Pulmonary artery endothelial cell (primary cell): ENCODE measurements at regions not wholly inside any gene's neighbourhood (a gene's known extent, or its start where the extent isn't known, plus 50 kb on each side); places are given as distances from the start of the nearest gene placed in this dataset.

Experiments used
- DNase-seq: peaks from one replicate; pipeline ENCODE4 v3.0.0-alpha.2; 2011; ENCODE audit warnings: low read depth, low spot score

- no peak for DNase-seq
These were observed 343.0 kb downstream of the FOXG1 start for GRCh38 chr14:29109589-29109988.

GRCh38 chr14:29111554-29111953 is 345.0 kb downstream of the FOXG1 start:
- peak; percentile 19 for DNase-seq

GRCh38 chr14:29123017-29123416 is 356.4 kb downstream of the FOXG1 start:
- DNase-seq, result peak; percentile 15

GRCh38 chr14:29126361-29126760 is 359.8 kb downstream of the FOXG1 start:
- no peak for DNase-seq

- no peak for DNase-seq
These were observed 360.3 kb downstream of the FOXG1 start for GRCh38 chr14:29126865-29127264.

GRCh38 chr14:29140016-29140415 is 373.4 kb downstream of the FOXG1 start:
- no peak for DNase-seq

GRCh38 chr14:29144621-29145020 is 378.0 kb downstream of the FOXG1 start:
- no peak for DNase-seq

GRCh38 chr14:29148221-29148620 is 381.6 kb downstream of the FOXG1 start:
- DNase-seq, result no peak

- DNase-seq, result no peak
These were observed 383.2 kb downstream of the FOXG1 start for GRCh38 chr14:29149798-29150197.

- DNase-seq, result no peak
These were observed 384.1 kb downstream of the FOXG1 start for GRCh38 chr14:29150659-29151058.

GRCh38 chr14:29156096-29156495 is 389.5 kb downstream of the FOXG1 start:
- DNase-seq, result no peak

- DNase-seq, result no peak
These were observed 395.0 kb downstream of the FOXG1 start for GRCh38 chr14:29161593-29161992.

GRCh38 chr14:29163109-29163508 is 396.5 kb downstream of the FOXG1 start:
- DNase-seq, result no peak

- no peak for DNase-seq
These were observed 398.8 kb downstream of the FOXG1 start for GRCh38 chr14:29165431-29165830.

GRCh38 chr14:29166507-29166906 is 399.9 kb downstream of the FOXG1 start:
- no peak for DNase-seq

GRCh38 chr14:29168149-29168548 is 401.6 kb downstream of the FOXG1 start:
- no peak for DNase-seq

GRCh38 chr14:29169408-29169807 is 402.8 kb downstream of the FOXG1 start:
- no peak for DNase-seq

- no peak for DNase-seq
These were observed 409.1 kb downstream of the FOXG1 start for GRCh38 chr14:29175706-29176105.

GRCh38 chr14:29176876-29177275 is 410.3 kb downstream of the FOXG1 start:
- no peak for DNase-seq

GRCh38 chr14:29178971-29179370 is 412.4 kb downstream of the FOXG1 start:
- DNase-seq, result no peak

- no peak for DNase-seq
These were observed 424.5 kb downstream of the FOXG1 start for GRCh38 chr14:29191092-29191491.

- DNase-seq, result no peak
These were observed 431.0 kb downstream of the FOXG1 start for GRCh38 chr14:29197557-29197956.

- no peak for DNase-seq
These were observed 439.1 kb downstream of the FOXG1 start for GRCh38 chr14:29205658-29206057.

- peak; percentile 62 for DNase-seq
These were observed 449.3 kb downstream of the FOXG1 start for GRCh38 chr14:29215853-29216252.
